ENCODE measurements at regions not wholly inside any gene's neighbourhood (a gene's known extent, or its start where the extent isn't known, plus 50 kb on each side); places are given as distances from the start of the nearest gene placed in this dataset.

DNA sequence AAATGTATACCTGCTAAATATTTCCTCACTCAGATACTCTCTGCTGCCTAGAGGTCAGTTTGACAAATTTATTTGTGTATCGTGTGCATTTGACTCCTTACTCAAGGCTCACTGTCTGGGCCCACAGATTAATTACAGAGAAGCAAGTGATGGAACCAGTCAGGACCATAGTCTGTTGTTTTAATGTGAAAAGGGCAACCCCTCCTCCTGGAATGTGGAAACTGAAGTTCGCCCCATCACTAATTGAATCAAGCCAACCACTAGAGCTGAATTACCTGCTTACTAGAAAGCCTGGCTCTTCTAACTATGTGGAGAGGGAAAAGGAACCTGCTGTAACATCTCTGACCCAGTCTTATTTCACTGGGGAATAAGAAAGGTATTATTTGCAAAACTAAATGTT, 199.9 kb upstream of the KRR1 start:
- TF ChIP-seq ZNF879 (CRISPR knock-in tag; IDR thresholded peaks at IDR 0.05), result no peak
- TF ChIP-seq, protein P1, sequence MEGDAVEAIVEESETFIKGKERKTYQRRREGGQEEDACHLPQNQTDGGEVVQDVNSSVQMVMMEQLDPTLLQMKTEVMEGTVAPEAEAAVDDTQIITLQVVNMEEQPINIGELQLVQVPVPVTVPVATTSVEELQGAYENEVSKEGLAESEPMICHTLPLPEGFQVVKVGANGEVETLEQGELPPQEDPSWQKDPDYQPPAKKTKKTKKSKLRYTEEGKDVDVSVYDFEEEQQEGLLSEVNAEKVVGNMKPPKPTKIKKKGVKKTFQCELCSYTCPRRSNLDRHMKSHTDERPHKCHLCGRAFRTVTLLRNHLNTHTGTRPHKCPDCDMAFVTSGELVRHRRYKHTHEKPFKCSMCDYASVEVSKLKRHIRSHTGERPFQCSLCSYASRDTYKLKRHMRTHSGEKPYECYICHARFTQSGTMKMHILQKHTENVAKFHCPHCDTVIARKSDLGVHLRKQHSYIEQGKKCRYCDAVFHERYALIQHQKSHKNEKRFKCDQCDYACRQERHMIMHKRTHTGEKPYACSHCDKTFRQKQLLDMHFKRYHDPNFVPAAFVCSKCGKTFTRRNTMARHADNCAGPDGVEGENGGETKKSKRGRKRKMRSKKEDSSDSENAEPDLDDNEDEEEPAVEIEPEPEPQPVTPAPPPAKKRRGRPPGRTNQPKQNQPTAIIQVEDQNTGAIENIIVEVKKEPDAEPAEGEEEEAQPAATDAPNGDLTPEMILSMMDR (CRISPR knock-in tag; IDR thresholded peaks at IDR 0.05), result no peak
- TF ChIP-seq, protein P2, sequence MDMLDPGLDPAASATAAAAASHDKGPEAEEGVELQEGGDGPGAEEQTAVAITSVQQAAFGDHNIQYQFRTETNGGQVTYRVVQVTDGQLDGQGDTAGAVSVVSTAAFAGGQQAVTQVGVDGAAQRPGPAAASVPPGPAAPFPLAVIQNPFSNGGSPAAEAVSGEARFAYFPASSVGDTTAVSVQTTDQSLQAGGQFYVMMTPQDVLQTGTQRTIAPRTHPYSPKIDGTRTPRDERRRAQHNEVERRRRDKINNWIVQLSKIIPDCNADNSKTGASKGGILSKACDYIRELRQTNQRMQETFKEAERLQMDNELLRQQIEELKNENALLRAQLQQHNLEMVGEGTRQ (IDR thresholded peaks at IDR 0.05; ENCODE audit: low read depth, low read length), result no peak
- TF ChIP-seq, protein P2 (CRISPR knock-in tag; IDR thresholded peaks at IDR 0.05; ENCODE audit: borderline replicate concordance), result no peak
